ENCODE measurements at regions not wholly inside any gene's neighbourhood (a gene's known extent, or its start where the extent isn't known, plus 50 kb on each side); places are given as distances from the start of the nearest gene placed in this dataset.

GRCh38 chr5:167539747-167540146 lies 751.7 kb upstream of the WWC1 start:
- TF ChIP-seq CTCF (IDR thresholded peaks at IDR 0.05) = no peak
- no peak for TF ChIP-seq EZH2 (IDR thresholded peaks at IDR 0.05; ENCODE audit: borderline replicate concordance, insufficient read depth, low read depth, low read length, poor library complexity, severe bottlenecking)
